Activated CD4-positive, alpha-beta T cell treated with anti-CD3 and anti-CD28 coated beads for 24 hours (primary cell): ENCODE measurements at regions not wholly inside any gene's neighbourhood (a gene's known extent, or its start where the extent isn't known, plus 50 kb on each side); places are given as distances from the start of the nearest gene placed in this dataset.
"Not testable (repeated sequence)": the region's sequence is repeated elsewhere in the genome, so short reads cannot be mapped to it uniquely, and the experiment has no call there.

Experiments used
- DNase-seq, 2 donors: peaks; one replicate each; pipeline ENCODE4 v3.0.0-alpha.2; 2020; ENCODE audit warnings: low read depth in 2 of 2

- no peak for DNase-seq
These were observed 949.7 kb upstream of the TMPRSS15 start for GRCh38 chr21:19353256-19353655.

GRCh38 chr21:19368944-19369343 is 965.4 kb upstream of the TMPRSS15 start:
- DNase-seq, result no peak

- DNase-seq, result no peak
These were observed 988.8 kb upstream of the TMPRSS15 start for GRCh38 chr21:19392390-19392789.

- no peak for DNase-seq
These were observed 996.7 kb upstream of the TMPRSS15 start for GRCh38 chr21:19400223-19400770.

GRCh38 chr21:19402870-19403269 is 999.3 kb upstream of the TMPRSS15 start:
- DNase-seq, result no peak

- DNase-seq, result no peak
These were observed 1001.7 kb upstream of the TMPRSS15 start for GRCh38 chr21:19405326-19405725.

- no peak for DNase-seq
These were observed 1017.0 kb upstream of the TMPRSS15 start for GRCh38 chr21:19420565-19420964.

- no peak for DNase-seq
These were observed 1030.0 kb upstream of the TMPRSS15 start for GRCh38 chr21:19433623-19434022.

- DNase-seq, result no peak
These were observed 1037.4 kb upstream of the TMPRSS15 start for GRCh38 chr21:19440792-19441655.

- no peak for DNase-seq
These were observed 1054.7 kb upstream of the TMPRSS15 start for GRCh38 chr21:19458295-19458694.

- DNase-seq, result no peak
These were observed 1058.1 kb upstream of the TMPRSS15 start for GRCh38 chr21:19461481-19462205.

GRCh38 chr21:19463966-19464365 is 1060.4 kb upstream of the TMPRSS15 start:
- DNase-seq, result no peak

GRCh38 chr21:19468991-19469715 is 1065.6 kb upstream of the TMPRSS15 start:
- no peak for DNase-seq

GRCh38 chr21:19475525-19475924 is 1071.9 kb upstream of the TMPRSS15 start:
- DNase-seq, result no peak

GRCh38 chr21:19489930-19490329 is 1086.3 kb upstream of the TMPRSS15 start:
- no peak for DNase-seq

- no peak for DNase-seq
These were observed 1086.9 kb upstream of the TMPRSS15 start for GRCh38 chr21:19490481-19490880.

- DNase-seq, result not testable (repeated sequence)
These were observed 1090.1 kb upstream of the TMPRSS15 start for GRCh38 chr21:19493437-19494241.

GRCh38 chr21:19501115-19501514 is 1097.5 kb upstream of the TMPRSS15 start:
- DNase-seq, result no peak

GRCh38 chr21:19507682-19508260 is 1104.2 kb upstream of the TMPRSS15 start:
- DNase-seq, result no peak

- no peak for DNase-seq
These were observed 1104.9 kb upstream of the TMPRSS15 start for GRCh38 chr21:19508442-19508841.

- no peak for DNase-seq
These were observed 1105.3 kb upstream of the TMPRSS15 start for GRCh38 chr21:19508844-19509243.
